ENCODE measurements at regions not wholly inside any gene's neighbourhood (a gene's known extent, or its start where the extent isn't known, plus 50 kb on each side); places are given as distances from the start of the nearest gene placed in this dataset.

- TF ChIP-seq CTCF (IDR thresholded peaks at IDR 0.05; ENCODE audit: poor library complexity, severe bottlenecking) (no peak), RAD21 (conservative IDR thresholded peaks at IDR 0.05) (no peak), POLR2AphosphoS5 (IDR thresholded peaks at IDR 0.05) (no peak), REST (IDR thresholded peaks at IDR 0.05; ENCODE audit: borderline replicate concordance) (no peak), TAF1 (IDR thresholded peaks at IDR 0.05; ENCODE audit: low read depth) (no peak), EZH2 (IDR thresholded peaks at IDR 0.05; ENCODE audit: borderline replicate concordance, insufficient read depth, low read length, poor library complexity, severe bottlenecking) (no peak), EP300 (conservative IDR thresholded peaks at IDR 0.05; ENCODE audit: poor library complexity, severe bottlenecking) (no peak)
Measured at GRCh38 chr6:75551367-75551952, 50.2 kb upstream of the SENP6 start.

Measured in neural cell (in vitro differentiated cells).